GM19467 (cell line): ENCODE measurements at regions not wholly inside any gene's neighbourhood (a gene's known extent, or its start where the extent isn't known, plus 50 kb on each side); places are given as distances from the start of the nearest gene placed in this dataset.

Source experiments
- ATAC-seq: cut with Tn5 transposase; IDR thresholded peaks from one replicate; pipeline ENCODE4 v1.9.1; 2021; ENCODE audit warnings: mild to moderate bottlenecking, moderate library complexity; ENCODE audit not compliant: unreplicated experiment

GRCh38 chr2:15034860-15035259 lies 402.3 kb downstream of the LRATD1 start:
- no peak for ATAC-seq

- no peak for ATAC-seq
These were observed 406.1 kb downstream of the LRATD1 start for GRCh38 chr2:15038366-15039364.

DNA sequence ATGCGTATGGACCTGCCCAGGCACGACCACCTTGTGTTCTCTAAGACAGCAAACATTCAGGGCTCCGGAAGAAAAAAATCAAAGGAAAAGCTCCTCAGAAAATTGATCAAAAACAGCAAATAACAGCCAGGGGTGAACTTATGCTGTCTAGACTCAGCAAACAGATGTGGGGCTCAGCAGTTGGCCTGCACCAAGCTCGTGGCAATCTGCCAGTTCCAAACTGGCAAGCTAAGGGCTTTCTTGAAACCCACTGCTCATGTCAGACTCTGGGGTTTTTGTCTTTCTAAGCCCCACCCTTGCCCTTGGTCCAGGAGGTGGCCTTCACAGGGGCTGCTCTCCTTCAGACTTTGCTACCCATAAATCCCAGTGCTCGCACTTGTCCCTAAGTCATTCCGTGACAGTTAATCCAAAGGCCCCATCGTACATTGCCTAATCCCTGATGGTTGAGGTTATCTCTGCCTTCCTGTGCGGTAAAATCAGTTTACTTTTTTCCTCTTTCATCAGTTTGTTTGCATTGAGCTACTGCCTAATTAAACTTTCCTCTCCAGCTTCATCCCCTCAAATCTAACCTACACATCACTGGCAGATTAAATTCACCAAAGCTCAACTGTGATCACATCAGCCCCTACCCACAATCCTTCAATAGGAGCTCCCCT lies 408.0 kb downstream of the LRATD1 start:
- ATAC-seq = no peak

DNA sequence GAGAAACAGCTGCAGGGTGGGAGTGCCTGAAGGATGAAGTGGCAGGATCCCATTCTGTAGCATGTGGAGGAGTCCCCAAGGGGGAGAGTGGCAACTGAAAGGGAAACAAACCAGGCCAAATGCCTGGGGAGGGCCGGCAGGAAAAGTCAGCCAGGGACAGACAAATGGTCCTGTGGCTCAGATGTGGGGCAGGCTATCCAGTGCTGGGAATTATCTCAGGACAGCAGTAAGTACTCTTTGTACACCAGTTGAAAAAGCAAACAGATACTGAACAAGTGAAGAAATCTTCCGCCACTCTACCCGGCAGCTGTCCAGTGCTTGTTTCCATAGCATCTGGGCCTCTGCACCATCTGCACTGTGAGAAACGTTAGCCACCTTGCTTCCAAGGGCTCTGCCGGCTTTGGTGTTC lies 408.9 kb downstream of the LRATD1 start:
- ATAC-seq = no peak

DNA sequence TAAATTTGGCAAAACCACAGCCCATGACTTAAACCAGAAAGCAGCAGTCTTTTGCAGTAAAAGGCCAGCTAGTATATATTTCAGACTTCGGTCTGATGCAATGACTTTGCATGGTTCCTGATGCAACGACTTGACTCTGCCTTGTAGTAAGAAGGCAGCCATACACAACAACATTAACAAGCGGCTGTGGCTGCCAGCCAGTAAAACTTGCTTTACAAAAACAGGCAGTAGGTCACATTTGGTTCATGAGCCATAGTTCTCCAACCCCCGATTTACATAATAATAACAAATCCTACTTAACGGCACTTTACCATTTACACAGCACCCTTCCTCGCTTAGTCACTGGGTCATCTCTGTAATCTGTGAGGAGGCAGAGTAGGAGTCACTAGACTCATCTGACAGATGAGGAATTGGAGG lies 410.3 kb downstream of the LRATD1 start:
- no peak for ATAC-seq

DNA sequence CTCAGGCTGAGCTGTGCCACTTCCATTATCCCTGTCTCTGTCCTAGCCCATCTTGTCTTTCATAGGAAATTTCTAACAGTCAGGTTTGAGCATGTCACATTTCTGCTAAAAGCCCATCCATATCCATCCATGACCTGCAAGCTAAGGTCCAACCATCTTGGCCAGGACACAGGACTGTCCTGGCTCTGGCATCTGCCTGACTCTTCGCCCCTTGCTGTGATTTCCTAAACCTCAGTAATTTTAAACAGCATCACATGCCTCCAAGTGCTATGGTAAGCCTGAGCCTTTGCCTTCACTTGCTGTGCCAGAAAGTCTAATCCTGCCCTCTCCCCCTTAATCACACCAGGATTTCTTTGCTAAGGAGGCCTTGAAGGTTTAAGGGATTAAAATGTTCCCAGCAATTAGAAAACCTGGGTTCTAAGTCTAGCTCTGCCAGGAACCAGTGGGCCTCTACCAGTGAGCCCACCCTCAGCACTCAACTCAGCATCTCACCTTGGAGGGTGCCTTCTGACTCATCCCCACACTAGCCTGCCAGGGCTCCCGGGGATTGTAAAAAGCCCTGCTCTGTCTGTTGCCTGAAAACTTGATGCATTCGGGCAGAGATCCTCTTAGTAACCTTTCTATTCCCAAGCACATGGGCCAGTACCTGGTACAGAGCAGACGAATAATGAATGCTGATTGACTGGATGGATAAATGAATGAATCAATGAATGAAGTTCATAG lies 411.0 kb downstream of the LRATD1 start:
- ATAC-seq = no peak

GRCh38 chr2:15045054-15045453 lies 412.5 kb downstream of the LRATD1 start:
- no peak for ATAC-seq

DNA sequence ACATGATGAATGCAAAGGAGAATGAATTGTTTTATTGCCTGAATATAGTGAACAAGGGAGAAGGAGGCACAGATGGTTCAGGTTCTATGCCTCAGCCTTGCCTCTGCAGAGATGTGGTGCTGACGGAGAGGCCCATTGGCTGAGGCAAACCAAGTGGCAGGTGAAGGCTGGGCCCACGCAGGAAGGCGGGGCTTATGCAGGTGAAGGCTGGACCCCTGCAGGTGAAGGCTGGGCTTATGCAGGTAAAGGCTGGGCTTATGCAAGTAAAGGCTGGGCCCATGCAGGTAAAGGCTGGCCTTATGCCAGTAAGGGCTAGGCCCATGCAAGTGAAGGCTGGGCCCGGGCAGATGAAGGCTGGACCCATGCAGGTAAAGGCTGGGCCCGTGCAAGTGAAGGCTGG lies 414.7 kb downstream of the LRATD1 start:
- ATAC-seq = no peak

DNA sequence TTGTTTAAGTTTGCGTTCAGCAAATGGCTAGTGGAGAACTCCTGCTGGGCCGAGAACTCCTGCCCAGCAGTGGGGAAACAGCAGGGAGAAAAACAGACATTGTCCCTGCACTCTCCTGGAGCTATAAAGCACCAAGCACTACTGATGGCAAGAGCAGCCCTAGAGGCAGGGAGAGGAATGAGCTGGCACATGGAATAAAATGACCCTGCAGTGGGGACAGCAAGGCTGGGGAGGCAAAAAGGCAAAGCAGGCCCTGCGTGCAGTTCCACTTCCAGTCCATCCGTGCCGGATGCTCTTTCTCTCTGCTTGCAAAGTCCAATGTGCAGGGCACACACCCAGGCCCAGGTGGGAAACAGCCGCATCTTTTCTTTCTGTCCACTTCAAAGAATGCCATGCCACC lies 415.5 kb downstream of the LRATD1 start:
- ATAC-seq = no peak

GRCh38 chr2:15049096-15049993 lies 416.8 kb downstream of the LRATD1 start:
- ATAC-seq = no peak

- ATAC-seq = no peak
These were observed 418.0 kb downstream of the LRATD1 start for GRCh38 chr2:15050483-15050882.

DNA sequence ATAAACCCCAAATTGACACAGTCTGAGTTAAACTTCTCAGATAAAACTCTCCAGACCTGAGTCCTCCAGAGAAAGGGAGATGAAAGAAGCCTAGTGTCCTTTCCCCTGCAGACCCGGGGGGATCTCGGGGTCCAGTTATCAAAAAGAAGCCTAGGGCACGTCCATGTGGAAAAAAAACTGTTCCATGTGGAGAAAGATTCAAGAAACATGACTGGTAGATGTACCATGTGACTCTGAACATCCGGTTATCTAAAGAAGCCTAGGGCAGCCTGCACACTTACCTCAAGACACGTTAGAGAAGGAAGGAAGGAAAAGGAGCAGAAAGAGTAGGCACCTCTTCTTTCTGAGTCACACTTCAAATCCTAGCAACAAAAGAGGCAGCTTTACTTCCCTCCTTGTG lies 421.0 kb downstream of the LRATD1 start:
- no peak for ATAC-seq

DNA sequence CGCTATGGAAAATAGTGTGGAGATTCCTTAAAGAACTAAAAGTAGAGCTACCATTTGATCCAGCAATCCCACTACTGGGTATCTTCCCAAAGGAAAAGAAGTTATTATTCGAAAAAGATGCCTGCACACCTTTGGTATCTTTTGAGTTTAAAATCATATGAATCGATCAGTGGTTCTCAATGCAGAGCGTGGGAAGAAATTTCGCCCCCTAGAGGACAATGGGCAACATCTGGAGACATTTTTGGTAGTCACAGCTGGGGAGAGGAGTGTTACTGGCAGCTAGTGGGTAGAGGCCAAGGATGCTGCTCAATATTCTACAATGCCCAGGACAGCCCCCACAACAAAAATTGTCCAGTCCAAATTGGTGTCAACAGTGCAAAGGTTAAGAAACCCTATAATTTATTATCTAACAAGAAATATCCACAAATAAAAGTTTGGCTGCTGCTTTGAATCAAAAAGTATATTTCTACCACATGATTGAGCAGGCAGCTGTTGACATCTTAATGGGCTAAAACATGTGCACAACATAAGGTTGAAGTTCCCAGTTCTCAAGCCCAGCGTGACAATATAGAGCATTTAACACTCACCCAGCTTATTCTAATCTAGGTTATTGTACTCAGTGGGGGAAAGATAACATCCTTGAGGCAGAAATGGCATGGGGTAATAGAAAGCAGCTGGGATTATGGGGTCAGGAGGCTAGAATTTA lies 425.7 kb downstream of the LRATD1 start:
- ATAC-seq = no peak

DNA sequence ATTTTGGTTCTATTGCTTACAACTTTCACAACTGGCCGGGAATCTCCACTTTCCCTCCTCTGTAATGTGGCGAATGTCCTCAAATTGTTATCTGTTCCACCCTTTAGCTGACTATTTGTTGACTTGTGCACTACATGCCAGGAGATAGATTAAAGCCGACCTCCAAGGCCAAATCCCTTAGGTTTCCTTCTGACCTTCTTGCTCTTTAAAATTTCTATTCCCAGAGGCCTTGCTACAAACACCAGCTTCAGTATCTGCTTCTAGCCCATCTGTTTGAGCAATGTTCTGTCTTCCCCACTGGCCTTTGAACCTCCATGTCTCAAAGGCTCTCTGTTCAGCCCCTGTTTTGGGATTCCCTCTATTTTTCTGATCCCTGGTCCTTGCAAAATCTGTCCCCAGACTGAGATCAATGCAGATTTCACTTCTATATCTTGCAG lies 426.2 kb downstream of the LRATD1 start:
- no peak for ATAC-seq

GRCh38 chr2:15059870-15060512 lies 427.5 kb downstream of the LRATD1 start:
- no peak for ATAC-seq

DNA sequence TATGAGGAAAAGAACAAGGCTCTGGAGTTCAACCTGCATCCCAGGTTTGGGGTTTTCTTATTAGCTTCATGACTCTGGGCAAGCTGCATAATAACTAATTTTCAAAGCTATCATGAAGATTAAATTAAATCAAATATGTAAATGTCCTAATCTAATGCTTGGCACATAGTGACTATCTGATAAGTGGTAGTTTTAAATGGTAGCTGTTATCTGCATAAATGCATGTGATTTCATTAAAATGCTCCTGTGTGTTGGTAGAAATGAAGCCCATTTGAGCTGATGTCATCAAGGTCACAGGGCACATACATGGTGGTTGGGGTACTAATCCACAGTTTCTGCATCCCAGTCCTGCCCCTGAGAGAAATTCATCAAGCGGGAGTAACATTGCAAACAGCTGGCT lies 428.8 kb downstream of the LRATD1 start:
- ATAC-seq = no peak

GRCh38 chr2:15066138-15066537 lies 433.6 kb downstream of the LRATD1 start:
- no peak for ATAC-seq

DNA sequence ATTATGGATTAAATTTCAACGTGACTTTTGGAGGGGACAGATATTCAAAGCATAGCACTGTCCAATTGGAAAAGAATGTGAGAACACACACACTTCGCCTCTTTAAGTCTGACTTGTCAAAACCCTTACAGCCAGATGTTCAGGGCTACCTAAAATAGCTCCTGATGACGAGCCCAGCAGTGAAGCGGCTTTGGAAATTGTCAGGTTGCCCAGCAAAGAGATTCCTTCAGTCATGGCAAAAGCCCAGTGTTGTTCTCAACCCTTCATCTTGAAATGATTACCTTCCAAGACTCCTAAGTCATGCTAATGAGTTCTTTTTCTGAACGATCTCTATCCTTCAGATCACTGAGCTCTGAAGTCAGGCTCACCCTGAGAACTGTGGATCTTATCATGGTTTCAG lies 436.6 kb downstream of the LRATD1 start:
- no peak for ATAC-seq

DNA sequence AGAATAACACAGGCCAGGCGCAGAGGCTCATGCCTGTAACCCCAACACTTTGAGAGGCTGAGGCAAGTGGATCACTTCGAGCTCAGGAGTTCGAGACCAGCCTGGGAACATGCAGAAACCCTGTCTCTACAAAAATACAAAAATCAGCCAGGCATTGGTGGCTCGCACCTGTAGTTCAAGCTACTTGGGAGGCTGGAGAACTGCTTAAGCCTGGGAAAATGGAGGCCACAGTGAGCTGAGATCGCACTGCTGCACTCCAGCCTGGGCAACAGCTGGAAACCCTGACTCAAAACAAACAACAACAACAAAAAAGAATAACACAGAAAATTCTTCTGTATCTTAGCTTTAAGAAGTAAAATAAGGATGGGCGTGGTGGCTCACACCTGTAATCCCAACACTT lies 440.3 kb downstream of the LRATD1 start:
- ATAC-seq = no peak
